ENCODE measurements at regions not wholly inside any gene's neighbourhood (a gene's known extent, or its start where the extent isn't known, plus 50 kb on each side); places are given as distances from the start of the nearest gene placed in this dataset.

GRCh38 chr9:129322022-129322621, 144.1 kb upstream of the IER5L start:
- no peak for DNase-seq

GRCh38 chr9:129321286-129322021, 143.4 kb upstream of the IER5L start:
- DNase-seq, result no peak

GRCh38 chr9:129320575-129321285, 142.7 kb upstream of the IER5L start:
- peak; percentile 73 for DNase-seq

GRCh38 chr9:129319938-129320481, 141.9 kb upstream of the IER5L start:
- no peak for DNase-seq

GRCh38 chr9:129319076-129319937, 141.2 kb upstream of the IER5L start:
- no peak for DNase-seq

GRCh38 chr9:129318121-129319075, 140.3 kb upstream of the IER5L start:
- no peak for DNase-seq

- no peak for DNase-seq
Measured at GRCh38 chr9:129317179-129318011, 139.3 kb upstream of the IER5L start.

GRCh38 chr9:129316281-129317030, 138.4 kb upstream of the IER5L start:
- no peak for DNase-seq

GRCh38 chr9:129313331-129313955, 135.4 kb upstream of the IER5L start:
- no peak for DNase-seq

GRCh38 chr9:129312251-129313122, 134.4 kb upstream of the IER5L start:
- no peak for DNase-seq

- no peak for DNase-seq
Measured at GRCh38 chr9:129311643-129312042, 133.6 kb upstream of the IER5L start.

- DNase-seq, result no peak
Measured at GRCh38 chr9:129310666-129311350, 132.7 kb upstream of the IER5L start.

GRCh38 chr9:129309906-129310305, 131.8 kb upstream of the IER5L start:
- no peak for DNase-seq

- no peak for DNase-seq
Measured at GRCh38 chr9:129309041-129309430, 131.0 kb upstream of the IER5L start.

GRCh38 chr9:129307227-129307970, 129.3 kb upstream of the IER5L start:
- no peak for DNase-seq

GRCh38 chr9:129306318-129306973, 128.4 kb upstream of the IER5L start:
- DNase-seq, result no peak

Data from midbrain (tissue), 1 donor.